HG02852 (cell line): ENCODE measurements at regions not wholly inside any gene's neighbourhood (a gene's known extent, or its start where the extent isn't known, plus 50 kb on each side); places are given as distances from the start of the nearest gene placed in this dataset.

Source experiments
- ATAC-seq: cut with Tn5 transposase; IDR thresholded peaks from one replicate; pipeline ENCODE4 v1.9.1; 2021; ENCODE audit warnings: mild to moderate bottlenecking, moderate library complexity; ENCODE audit not compliant: unreplicated experiment

DNA sequence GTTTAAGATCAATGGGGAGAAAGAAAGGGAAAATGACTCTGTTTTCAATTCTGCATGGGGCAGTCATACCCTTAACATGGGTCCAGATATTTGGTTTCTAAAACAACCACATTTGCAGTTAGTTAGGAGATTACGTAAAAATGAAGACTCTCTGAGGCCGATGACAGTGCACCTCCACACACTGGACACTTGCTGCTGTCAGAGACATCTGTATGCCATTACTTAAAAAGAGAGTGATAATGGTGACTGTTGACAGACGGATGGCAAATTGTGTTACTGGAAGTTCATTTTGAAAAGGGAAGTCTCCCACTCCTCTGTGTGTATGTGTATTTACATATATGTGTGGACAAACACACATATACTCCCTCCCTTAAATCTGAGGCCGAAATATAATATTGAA, 304.5 kb upstream of the SEMA6D start:
- no peak for ATAC-seq

DNA sequence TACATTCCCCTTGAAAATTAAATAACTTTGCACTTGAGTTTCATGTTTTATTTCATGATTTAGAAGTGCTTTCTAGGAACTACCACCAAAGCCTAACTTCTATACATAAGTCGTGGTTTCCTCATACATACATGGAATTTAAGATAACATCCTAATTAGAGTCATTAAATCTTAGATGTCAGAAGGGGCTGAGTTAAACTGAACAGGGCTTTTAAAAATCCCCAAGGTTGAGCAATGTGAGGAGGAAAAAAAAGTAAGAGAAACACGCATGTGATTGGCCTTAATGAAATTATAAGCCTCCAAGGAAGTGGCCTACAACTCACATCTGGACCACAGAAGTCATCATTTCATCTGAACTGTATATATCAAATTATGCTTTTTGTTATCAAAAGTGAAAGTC, 303.1 kb upstream of the SEMA6D start:
- ATAC-seq = no peak

- no peak for ATAC-seq
These were observed 301.8 kb upstream of the SEMA6D start for GRCh38 chr15:47415539-47415971.

GRCh38 chr15:47422881-47423665, 294.2 kb upstream of the SEMA6D start:
- no peak for ATAC-seq

DNA sequence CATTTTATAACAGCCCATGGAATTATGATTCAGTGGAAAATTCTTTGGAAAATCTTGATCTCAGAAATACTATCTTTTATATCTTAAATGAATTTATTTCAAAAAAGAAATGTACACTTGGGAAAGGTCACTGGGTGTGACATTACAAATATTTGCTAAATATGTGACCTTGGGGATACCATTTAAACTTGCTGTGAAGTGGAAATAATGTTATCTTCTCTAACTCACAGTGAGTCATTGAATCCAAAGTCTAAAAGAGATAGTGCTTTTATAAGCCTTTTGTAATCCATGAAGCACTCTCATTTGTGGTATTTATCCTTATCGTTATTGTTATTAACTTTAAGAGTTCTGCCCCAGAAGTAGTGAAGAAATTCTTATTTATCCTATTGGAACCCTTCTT, 289.8 kb upstream of the SEMA6D start:
- ATAC-seq = no peak

DNA sequence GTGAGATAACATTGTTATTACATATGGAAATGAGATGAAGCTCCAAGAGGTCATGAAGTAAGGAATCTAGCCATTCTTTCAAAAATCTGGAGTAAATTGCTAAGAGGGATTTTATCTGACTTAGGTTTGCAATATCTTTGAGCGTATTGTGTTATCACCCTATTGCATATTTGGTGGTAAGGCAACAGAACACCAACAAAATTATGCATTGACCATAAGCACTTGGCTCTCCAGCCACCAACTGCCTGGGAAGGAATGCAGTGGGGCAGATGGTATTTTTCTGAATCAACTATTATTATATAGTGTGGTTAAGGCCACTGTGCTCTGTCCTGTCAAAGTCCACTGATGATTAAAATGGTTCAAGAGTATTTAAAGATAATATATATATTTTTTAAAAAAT, 287.9 kb upstream of the SEMA6D start:
- no peak for ATAC-seq

DNA sequence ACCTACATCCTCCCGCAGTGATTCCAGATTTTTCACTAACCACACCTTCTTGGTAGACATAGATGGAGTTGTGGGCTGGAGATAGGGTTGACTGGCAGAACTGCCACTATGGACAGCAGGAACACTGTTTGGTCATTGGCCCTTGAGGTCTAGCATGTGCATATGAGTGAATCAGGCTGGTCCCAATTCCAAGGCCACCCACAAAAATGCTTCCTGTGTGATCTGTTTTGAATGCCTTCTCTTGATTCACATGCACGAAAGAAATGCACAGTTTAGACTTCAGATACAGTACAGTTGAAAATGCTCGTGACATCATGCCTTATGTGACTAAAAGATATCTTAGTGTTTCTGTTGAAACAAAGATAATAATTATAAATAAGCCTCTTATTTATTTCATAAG, 285.8 kb upstream of the SEMA6D start:
- no peak for ATAC-seq

DNA sequence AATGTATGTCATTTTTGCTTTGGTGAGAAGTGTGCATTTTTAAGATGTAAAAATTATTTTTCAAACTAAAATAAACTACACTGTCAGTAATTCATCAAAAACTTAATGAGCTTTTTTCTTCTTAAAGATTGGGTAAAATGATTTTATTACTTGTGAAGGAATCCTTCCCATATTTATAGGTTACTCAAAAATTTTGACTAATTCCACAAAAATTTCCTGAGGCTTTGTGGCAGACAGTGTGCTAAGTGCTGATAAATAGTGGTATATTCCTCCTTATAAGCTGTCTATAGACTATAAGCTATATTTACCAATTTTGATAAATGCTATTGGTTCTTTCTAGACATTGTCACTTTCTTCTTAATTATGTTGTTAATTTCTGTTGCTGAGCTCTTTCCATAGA, 284.5 kb upstream of the SEMA6D start:
- ATAC-seq = no peak

DNA sequence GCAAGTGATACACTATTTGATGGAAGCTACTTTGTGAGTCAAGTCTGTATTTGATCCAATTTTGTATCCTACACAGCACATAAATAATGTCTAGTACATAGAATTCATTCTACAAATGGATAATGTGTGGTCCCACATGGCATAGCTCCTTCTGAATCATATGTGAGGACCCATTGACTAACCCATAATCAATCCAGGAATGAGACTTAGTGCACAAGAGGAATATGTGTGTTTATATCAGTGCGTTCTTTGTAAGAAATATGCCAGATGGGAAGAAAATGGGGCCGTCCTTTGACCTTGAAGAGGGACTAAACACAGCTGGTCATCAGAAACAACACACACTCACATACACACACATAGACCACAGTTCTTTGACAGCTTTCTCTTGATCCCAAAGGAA, 282.7 kb upstream of the SEMA6D start:
- ATAC-seq = no peak

GRCh38 chr15:47437491-47437890, 279.8 kb upstream of the SEMA6D start:
- no peak for ATAC-seq

DNA sequence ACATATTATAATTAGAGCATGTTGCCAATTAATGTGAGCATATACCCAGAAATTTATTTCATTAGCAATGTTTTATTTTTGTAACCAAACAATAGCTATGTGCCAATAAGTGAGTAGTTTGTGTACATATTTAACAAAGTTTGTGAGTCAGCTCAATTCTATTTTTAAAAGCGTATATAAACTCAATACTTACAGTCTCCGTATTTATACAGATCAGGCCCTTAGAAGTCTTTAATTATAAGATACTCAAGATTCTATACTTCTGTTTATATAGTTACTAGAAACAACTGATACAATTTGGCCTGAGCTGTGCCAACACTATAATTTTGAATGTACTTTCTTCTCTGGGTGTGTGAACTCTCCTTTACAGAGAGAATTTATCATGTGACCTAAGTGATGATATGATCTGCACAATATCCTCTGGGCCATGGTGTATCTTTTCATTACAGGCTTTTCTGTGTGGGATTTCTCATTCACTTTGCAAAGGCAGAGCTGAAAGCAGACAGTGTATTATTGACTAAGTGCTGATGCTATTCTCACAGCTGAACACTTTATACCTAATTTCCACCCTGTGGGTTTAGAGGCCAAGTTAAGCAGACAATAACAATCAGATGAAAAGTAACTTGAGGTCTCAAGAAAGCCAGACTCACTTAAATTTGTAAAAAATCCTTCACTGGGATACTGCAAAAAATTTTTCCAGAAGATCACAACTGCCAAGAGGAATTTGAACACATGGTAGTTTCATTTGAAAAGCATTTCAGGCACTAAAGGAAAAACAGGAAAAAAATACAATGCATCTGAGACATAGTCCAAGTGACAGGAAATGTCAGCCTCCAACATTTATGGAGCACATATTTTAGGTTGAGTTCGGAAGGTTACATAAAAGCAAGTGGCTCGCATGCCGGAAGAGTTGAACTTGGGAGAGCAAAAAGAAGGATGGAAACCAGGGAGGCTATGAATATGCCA, 277.9 kb upstream of the SEMA6D start:
- ATAC-seq = no peak

- no peak for ATAC-seq
These were observed 274.9 kb upstream of the SEMA6D start for GRCh38 chr15:47442371-47442770.

DNA sequence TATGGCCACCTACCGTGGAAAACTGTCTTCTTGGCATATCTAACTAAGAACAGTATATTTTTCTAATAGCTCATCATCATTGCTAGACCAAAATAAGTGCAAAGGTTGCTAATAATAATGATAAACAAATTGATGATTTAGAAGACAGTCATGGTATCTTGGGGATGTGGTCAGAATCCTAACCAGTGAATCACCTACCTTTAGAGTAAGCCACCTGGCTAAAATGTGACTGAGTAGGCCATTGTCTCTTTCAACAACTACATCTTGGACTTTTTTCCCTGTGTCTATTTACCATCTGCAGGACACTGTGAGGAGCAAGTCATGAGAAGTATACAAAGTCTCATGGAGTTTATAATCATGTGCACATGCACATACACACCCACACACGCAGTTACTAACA, 273.5 kb upstream of the SEMA6D start:
- ATAC-seq = no peak

DNA sequence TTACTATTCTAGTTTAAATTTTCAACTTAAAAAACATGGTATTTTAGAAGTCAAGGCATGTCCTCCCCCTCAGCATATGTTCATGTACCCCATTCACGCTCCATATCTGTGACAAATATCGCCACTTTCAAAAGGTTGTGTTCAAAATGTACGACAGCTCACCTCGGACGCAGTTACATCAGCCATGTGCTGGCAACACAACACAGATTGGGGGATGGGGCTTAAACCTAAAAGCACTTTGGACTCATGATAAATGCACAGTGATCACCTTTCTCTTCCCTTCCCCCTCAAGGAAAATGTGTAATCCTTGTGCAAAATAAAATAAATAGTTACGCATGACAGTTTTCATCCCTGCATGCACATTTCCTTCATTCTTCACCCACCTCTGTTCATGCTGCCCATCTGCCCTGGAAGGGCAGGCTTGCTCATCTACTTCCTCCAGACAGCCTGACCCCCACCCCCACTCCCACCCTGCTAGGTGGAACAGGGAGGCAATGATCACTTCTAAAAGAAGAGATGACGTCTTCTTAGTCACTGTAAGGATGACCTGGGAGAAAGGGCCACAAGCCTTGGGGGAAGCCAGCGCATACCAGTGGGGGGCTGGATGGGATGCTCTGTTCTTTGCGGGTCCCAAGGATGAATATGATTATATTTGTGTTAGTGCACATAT, 271.4 kb upstream of the SEMA6D start:
- ATAC-seq = no peak

DNA sequence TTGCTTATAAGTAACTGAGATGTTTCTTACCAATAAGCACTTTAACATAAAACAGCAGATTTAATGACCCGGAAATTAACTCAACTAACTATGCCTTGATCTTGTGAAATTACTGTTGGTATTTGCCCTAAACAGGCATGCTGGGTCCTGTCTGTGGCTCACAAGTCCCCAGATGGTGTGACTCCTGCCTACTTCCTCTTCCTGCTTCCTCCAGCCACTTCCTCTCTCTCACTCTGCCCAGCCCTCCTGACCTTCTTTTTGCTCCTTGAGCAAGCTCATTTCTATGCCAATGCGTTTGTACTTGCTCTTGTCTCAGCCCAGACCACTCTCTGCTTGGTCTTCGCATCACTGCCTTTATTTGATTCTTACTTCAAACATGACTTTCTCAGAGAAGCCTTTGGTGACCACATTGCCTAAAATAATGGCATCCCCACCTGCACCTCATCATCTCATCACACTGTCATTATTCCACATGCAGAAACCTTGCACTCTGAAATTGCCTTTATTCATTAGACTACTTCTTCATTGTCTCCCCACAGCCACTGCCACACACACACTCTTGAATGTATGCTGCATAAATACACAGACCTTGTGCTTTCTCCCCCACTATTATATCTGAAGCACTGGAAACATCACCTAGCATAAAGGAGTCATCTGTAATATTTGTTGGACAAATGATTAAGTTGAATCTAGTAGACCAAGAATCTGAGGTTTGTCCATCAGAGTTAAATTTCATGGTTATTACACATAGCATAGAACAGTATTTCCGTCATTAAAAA, 256.3 kb upstream of the SEMA6D start:
- no peak for ATAC-seq

DNA sequence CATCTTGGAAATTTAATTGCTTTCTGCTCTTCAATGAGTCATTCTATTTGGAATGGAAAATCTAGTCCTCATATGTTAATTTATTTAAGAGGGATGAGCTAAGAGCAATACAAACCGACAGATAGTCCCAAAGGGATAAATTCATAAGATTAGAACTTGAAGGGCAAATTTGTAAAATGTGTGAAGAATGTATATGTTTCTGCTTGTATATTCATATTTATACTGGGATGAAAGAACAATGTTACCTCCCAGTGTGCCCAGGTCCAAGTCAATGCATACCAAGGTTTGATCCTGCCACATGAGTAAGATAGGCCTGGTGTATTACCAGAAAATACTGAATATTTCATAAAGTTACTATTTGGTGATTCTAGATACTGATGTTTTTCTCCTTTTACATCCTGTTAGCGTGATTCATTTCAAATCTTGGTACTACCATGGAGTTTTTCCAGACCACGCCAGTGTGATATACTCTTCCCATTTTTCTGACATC, 255.6 kb upstream of the SEMA6D start:
- ATAC-seq = no peak

GRCh38 chr15:47466357-47466756, 250.9 kb upstream of the SEMA6D start:
- ATAC-seq = no peak

DNA sequence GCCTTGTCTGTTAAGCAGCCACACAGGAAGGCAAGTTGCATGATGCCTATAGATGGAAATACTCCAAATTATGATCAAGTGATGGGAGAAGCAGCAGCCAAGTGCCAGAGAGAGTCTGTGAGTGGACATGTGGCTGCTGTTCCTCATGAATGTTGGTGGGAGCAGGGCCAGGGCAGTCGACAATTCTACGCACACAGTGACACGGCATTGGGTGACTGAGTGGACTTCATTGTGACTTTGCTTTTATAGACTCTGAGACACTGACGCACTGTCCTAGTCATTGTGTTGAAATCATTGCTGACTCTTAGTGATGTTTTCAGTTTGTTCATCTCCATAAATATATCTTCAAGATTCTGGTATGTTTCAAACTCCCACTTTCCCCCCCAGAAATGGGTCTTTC, 246.3 kb upstream of the SEMA6D start:
- ATAC-seq = no peak

- no peak for ATAC-seq
These were observed 244.1 kb upstream of the SEMA6D start for GRCh38 chr15:47473106-47473725.

DNA sequence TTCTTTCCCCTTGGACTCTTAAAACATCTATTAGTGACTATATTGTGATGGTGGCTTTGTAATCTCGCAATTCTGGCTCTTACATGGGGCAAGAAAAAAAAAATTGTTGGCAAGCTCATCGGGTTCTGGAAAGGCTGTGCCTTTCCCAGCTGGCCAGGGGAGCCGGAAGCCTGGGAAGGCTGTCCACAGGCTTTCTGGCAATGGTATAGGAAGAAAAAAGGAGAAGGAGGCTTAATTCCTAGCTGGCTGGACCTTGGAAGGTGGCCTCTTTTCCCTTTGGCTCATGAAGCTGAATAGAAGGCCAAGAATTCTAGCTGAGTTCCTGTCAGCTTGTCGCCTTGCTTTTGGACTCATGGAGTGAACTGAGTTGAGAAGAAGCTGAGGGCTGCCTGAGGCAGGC, 243.5 kb upstream of the SEMA6D start:
- no peak for ATAC-seq
